Neural cell (in vitro differentiated cells): ENCODE measurements at regions not wholly inside any gene's neighbourhood (a gene's known extent, or its start where the extent isn't known, plus 50 kb on each side); places are given as distances from the start of the nearest gene placed in this dataset.

Source experiments
- CTCF ChIP-seq: fragments of 450-650 bp; IDR thresholded peaks from 2 replicates; pipeline ENCODE4 v1.5.1; 2014; ENCODE audit warnings: antibody characterized with exemption, mild to moderate bottlenecking, moderate library complexity; ENCODE audit not compliant: poor library complexity, severe bottlenecking
- EP300 ChIP-seq: fragments of 450-650 bp; conservative IDR thresholded peaks from 2 replicates; pipeline ENCODE4 v1.6.1; 2014; ENCODE audit warnings: antibody characterized with exemption, mild to moderate bottlenecking, moderate library complexity; ENCODE audit not compliant: poor library complexity, severe bottlenecking
- EZH2 ChIP-seq: fragments of 200-600, 300-800 bp; shearing (Covaris generic), sonication (generic); IDR thresholded peaks from 2 replicates; pipeline ENCODE4 v1.6.1; 2014; ENCODE audit warnings: antibody characterized with exemption, low read length, borderline replicate concordance, mild to moderate bottlenecking; ENCODE audit not compliant: insufficient read depth, poor library complexity, severe bottlenecking
- MXI1 ChIP-seq: fragments of 450-650 bp; conservative IDR thresholded peaks from 2 replicates; pipeline ENCODE4 v1.6.1; 2014; ENCODE audit warnings: antibody characterized with exemption, mild to moderate bottlenecking; ENCODE audit not compliant: poor library complexity, severe bottlenecking
- POLR2AphosphoS5 ChIP-seq: IDR thresholded peaks from 2 replicates; pipeline ENCODE4 v1.6.1; 2012
- REST ChIP-seq: IDR thresholded peaks from 2 replicates; pipeline ENCODE4 v1.6.1; 2012; ENCODE audit warnings: borderline replicate concordance
- SMC3 ChIP-seq: fragments of 450-650 bp; conservative IDR thresholded peaks from 2 replicates; pipeline ENCODE4 v1.6.1; 2014; ENCODE audit warnings: antibody characterized with exemption, mild to moderate bottlenecking, moderate library complexity; ENCODE audit not compliant: poor library complexity
- TAF1 ChIP-seq: IDR thresholded peaks from 2 replicates; pipeline ENCODE4 v1.6.1; 2012; ENCODE audit warnings: low read depth

- TF ChIP-seq CTCF (no peak), REST (no peak), MXI1 (no peak), POLR2AphosphoS5 (no peak), SMC3 (no peak), EZH2 (no peak), TAF1 (no peak), EP300 (no peak)
Observed at GRCh38 chr1:4171480-4172450, 271.7 kb upstream of the C1orf174 start.
